ENCODE measurements at regions not wholly inside any gene's neighbourhood (a gene's known extent, or its start where the extent isn't known, plus 50 kb on each side); places are given as distances from the start of the nearest gene placed in this dataset.
A peak's percentile ranks its signal among the peaks of the same experiment; 100 is the strongest.

- peaks cover 10% of the 10 kb centered on the region for H3K27me3 Mint-ChIP-seq (ENCODE audit: insufficient read depth, low read depth)
- H3K27ac Mint-ChIP-seq = no peak overlapping the region
- Histone ChIP-seq H3K27me3 (no peaks in the 10 kb centered on the region), H3K4me3 (no peak overlapping the region), H3K79me2 (ENCODE audit: low read depth) (no peaks in the 10 kb centered on the region), H3K4me2 (no peak overlapping the region), H3K27ac (no peak overlapping the region), H2AFZ (replicated peaks) (no peak overlapping the region), H3K4me1 (no peaks in the 10 kb centered on the region), H3K9ac (no peak overlapping the region), H3K36me3 (no peaks in the 10 kb centered on the region), H3K9me3 (ENCODE audit: low read depth) (no peaks in the 10 kb centered on the region), H4K20me1 (ENCODE audit: low read depth) (no peaks in the 10 kb centered on the region), H3F3A (ENCODE audit: low read depth) (no peaks in the 10 kb centered on the region)
- no peaks in the 10 kb centered on the region for H3K9me3 Mint-ChIP-seq
- H3K4me3 Mint-ChIP-seq = no peak overlapping the region
- H3K4me1 Mint-ChIP-seq = peaks cover 9% of the 10 kb centered on the region
- DNase-seq (ENCODE audit: low spot score) = peak; percentile 86
- H3K36me3 Mint-ChIP-seq = no peaks in the 10 kb centered on the region
- TF ChIP-seq EZH2phosphoT487 (IDR thresholded peaks at IDR 0.05) = no peak
- TF ChIP-seq EZH2 (IDR thresholded peaks at IDR 0.05) = no peak
- peak; percentile 83 for TF ChIP-seq CTCF (IDR thresholded peaks at IDR 0.05)
These were observed 74.5 kb upstream of the YPEL5 start for GRCh38 chr2:30072250-30072842.

- Histone ChIP-seq H3K4me2 (no peak overlapping the region), H3K4me1 (no peaks in the 10 kb centered on the region), H3K9me3 (ENCODE audit: low read depth) (no peaks in the 10 kb centered on the region), H3K79me2 (ENCODE audit: low read depth) (no peaks in the 10 kb centered on the region), H3F3A (ENCODE audit: low read depth) (no peaks in the 10 kb centered on the region), H3K27ac (no peak overlapping the region), H3K4me3 (no peak overlapping the region), H3K9ac (no peak overlapping the region), H4K20me1 (ENCODE audit: low read depth) (no peaks in the 10 kb centered on the region), H2AFZ (replicated peaks) (no peak overlapping the region), H3K27me3 (no peaks in the 10 kb centered on the region), H3K36me3 (no peaks in the 10 kb centered on the region)
- Mint-ChIP-seq H3K27ac (no peak overlapping the region), H3K4me3 (no peak overlapping the region), H3K9me3 (no peaks in the 10 kb centered on the region), H3K36me3 (no peaks in the 10 kb centered on the region), H3K27me3 (ENCODE audit: insufficient read depth, low read depth) (peaks cover 10% of the 10 kb centered on the region), H3K4me1 (peaks cover 9% of the 10 kb centered on the region)
- TF ChIP-seq CTCF (IDR thresholded peaks at IDR 0.05) (no peak), EZH2phosphoT487 (IDR thresholded peaks at IDR 0.05) (no peak), EZH2 (IDR thresholded peaks at IDR 0.05) (no peak)
- DNase-seq (ENCODE audit: low spot score) = no peak
These were observed 73.3 kb upstream of the YPEL5 start for GRCh38 chr2:30073523-30073922.

DNA sequence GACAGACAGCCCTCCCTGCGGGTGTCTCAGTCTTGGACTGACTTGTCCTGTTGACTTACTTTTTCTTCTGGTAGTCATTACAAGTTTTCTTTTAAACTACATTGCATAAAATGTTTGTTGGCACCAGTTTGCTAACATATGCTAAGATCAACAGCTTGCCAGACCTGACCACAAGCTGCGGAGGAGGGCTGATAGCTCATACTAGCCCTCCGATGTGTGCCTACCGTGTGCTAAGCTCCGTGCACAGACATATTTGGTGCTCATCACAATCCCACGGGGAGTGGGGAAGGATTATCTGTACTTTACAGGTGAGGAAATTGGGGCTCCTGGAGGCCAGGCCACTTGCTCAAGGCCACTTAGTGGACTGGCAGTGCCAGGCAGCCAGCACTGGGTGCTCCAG, 72.8 kb upstream of the YPEL5 start:
- H4K20me1 ChIP-seq (ENCODE audit: low read depth) = no peaks in the 10 kb centered on the region
- Mint-ChIP-seq H3K27ac (no peak overlapping the region), H3K4me3 (no peak overlapping the region), H3K4me1 (peaks cover 9% of the 10 kb centered on the region), H3K9me3 (no peaks in the 10 kb centered on the region), H3K36me3 (no peaks in the 10 kb centered on the region), H3K27me3 (ENCODE audit: insufficient read depth, low read depth) (peaks cover 10% of the 10 kb centered on the region)
- H3K27me3 ChIP-seq = no peaks in the 10 kb centered on the region
- TF ChIP-seq EZH2 (IDR thresholded peaks at IDR 0.05) (no peak), CTCF (IDR thresholded peaks at IDR 0.05) (no peak), EZH2phosphoT487 (IDR thresholded peaks at IDR 0.05) (no peak)
- DNase-seq (ENCODE audit: low spot score) = no peak
- no peak overlapping the region for H3K27ac ChIP-seq
- H3K36me3 ChIP-seq = no peaks in the 10 kb centered on the region
- no peaks in the 10 kb centered on the region for H3K79me2 ChIP-seq (ENCODE audit: low read depth)
- no peaks in the 10 kb centered on the region for H3F3A ChIP-seq (ENCODE audit: low read depth)
- H3K9me3 ChIP-seq (ENCODE audit: low read depth) = no peaks in the 10 kb centered on the region
- H2AFZ ChIP-seq (replicated peaks) = no peak overlapping the region
- no peak overlapping the region for H3K9ac ChIP-seq
- H3K4me2 ChIP-seq = no peak overlapping the region
- H3K4me1 ChIP-seq = no peaks in the 10 kb centered on the region
- H3K4me3 ChIP-seq = no peak overlapping the region

Data from neural progenitor cell (in vitro differentiated cells).